ENCODE measurements at regions not wholly inside any gene's neighbourhood (a gene's known extent, or its start where the extent isn't known, plus 50 kb on each side); places are given as distances from the start of the nearest gene placed in this dataset.

DNA sequence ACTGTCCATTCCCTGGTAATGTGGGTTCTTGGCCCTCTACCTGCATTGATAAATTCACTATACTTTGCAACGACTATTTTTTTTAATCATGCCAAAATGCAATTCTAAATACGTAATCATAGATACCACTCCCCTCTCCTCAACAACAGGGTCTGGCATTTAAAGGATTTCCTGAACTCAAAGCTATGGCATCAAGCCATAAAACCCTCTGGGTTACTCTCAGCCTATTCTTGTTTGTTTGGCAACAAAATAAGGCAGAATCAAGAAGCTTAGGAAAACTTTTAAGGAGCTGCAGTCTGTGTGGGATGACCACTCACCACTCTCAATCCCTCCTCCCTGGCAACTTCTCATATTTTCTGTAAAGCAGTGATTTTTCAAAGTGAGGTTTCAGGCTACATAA is 669.9 kb upstream of the ID4 start:
- no peak for TF ChIP-seq GABPA (IDR thresholded peaks at IDR 0.05; ENCODE audit: borderline replicate concordance, insufficient read depth, low read length)
- TF ChIP-seq TEAD4 (IDR thresholded peaks at IDR 0.05; ENCODE audit: low read depth, low read length): no peak
- no peak for TF ChIP-seq GTF2F1 (IDR thresholded peaks at IDR 0.05; ENCODE audit: borderline replicate concordance, low read depth, low read length)
- TF ChIP-seq BCL11A (IDR thresholded peaks at IDR 0.05; ENCODE audit: low read depth in 2 of 2, low read length in 2 of 2): no peak
- TF ChIP-seq CTBP2 (IDR thresholded peaks at IDR 0.05; ENCODE audit: borderline replicate concordance, insufficient read depth, insufficient read length, low read length): no peak
- no peak for TF ChIP-seq SP4 (IDR thresholded peaks at IDR 0.05; ENCODE audit: low read length)
- TF ChIP-seq JUN (IDR thresholded peaks at IDR 0.05; ENCODE audit: low read depth, low read length): no peak
- Histone ChIP-seq H3K4me1 (replicated peaks in 1 of 4; ENCODE audit: control insufficient read depth in 3 of 4, insufficient read depth in 4 of 4, low read length in 3 of 4) (no peaks in the 10 kb centered on the region), H4K20me1 (replicated peaks in 1 of 2; ENCODE audit: control insufficient read depth in 1 of 2, insufficient read depth in 2 of 2, low read length in 2 of 2) (no peaks in the 10 kb centered on the region), H2BK12ac (ENCODE audit: low read depth, low read length) (no peak overlapping the region), H2BK15ac (ENCODE audit: low read length) (no peak overlapping the region), H3K4ac (replicated peaks; ENCODE audit: insufficient read length, low read depth, low read length) (no peak overlapping the region), H4K91ac (replicated peaks; ENCODE audit: insufficient read length, low read length) (no peak overlapping the region), H3K79me1 (ENCODE audit: low read depth, low read length) (no peaks in the 10 kb centered on the region), H3K27me3 (replicated peaks in 1 of 4; ENCODE audit: control insufficient read depth in 3 of 4, extremely low read depth in 1 of 4, insufficient read depth in 3 of 4, low read length in 3 of 4) (no peaks in the 10 kb centered on the region), H3K9me3 (ENCODE audit: insufficient read depth in 2 of 2, low read depth in 1 of 2, low read length in 1 of 2) (no peaks in the 10 kb centered on the region), H3K36me3 (ENCODE audit: control insufficient read depth in 2 of 4, insufficient read depth in 4 of 4, low read length in 3 of 4) (no peaks in the 10 kb centered on the region), H2AK5ac (ENCODE audit: low read depth, low read length) (no peak overlapping the region), H2BK120ac (replicated peaks; ENCODE audit: low read depth, low read length) (no peak overlapping the region), H2BK20ac (ENCODE audit: low read length) (no peak overlapping the region), H3K14ac (ENCODE audit: insufficient read length) (no peak overlapping the region), H4K8ac (ENCODE audit: extremely low read depth, insufficient read depth, low read length) (no peak overlapping the region), H3K4me3 (ENCODE audit: extremely low read depth in 1 of 4, insufficient read depth in 2 of 4, low read depth in 3 of 4, low read length in 4 of 4) (no peak overlapping the region), H3K27ac (ENCODE audit: low read depth, low read length) (no peak overlapping the region), H3K79me2 (ENCODE audit: control insufficient read depth in 1 of 2, insufficient read depth in 2 of 2, low read length in 2 of 2) (no peaks in the 10 kb centered on the region), H2AFZ (ENCODE audit: low read length) (no peak overlapping the region), H3K23ac (ENCODE audit: insufficient read length) (no peak overlapping the region), H2BK5ac (ENCODE audit: low read depth, low read length) (no peak overlapping the region), H4K5ac (ENCODE audit: insufficient read length, low read depth, low read length) (no peak overlapping the region), H3K4me2 (ENCODE audit: insufficient read depth in 1 of 2, low read depth in 2 of 2, low read length in 2 of 2) (no peak overlapping the region), H3K9ac (replicated peaks in 1 of 4; ENCODE audit: extremely low read depth in 1 of 4, low read depth in 3 of 4, low read length in 3 of 4) (no peak overlapping the region), H3K23me2 (ENCODE audit: low read depth, low read length) (no peaks in the 10 kb centered on the region), H3K18ac (ENCODE audit: extremely low read depth, low read length) (no peak overlapping the region), H3K56ac (replicated peaks; ENCODE audit: insufficient read length, low read depth, low read length) (no peak overlapping the region)
- 47% methylated on average over 2 of the region's 2 CpGs; no CpG with 5 or more reads in 1 of the 2 experiments for WGBS, 2 experiments (ENCODE audit: extremely low coverage in 1 of 2, insufficient coverage in 1 of 2, insufficient read length in 1 of 2, insufficient replicate concordance in 2 of 2, low coverage in 1 of 2, low lambda C conversion rate in 2 of 2, missing lambda C conversion rate in 1 of 2)
- no peak for FAIRE-seq
- no peak for DNase-seq (ENCODE audit: low read depth in 1 of 2, low spot score in 2 of 2)
- POLR2A ChIA-PET (ENCODE audit: partially characterized antibody): no interaction called here
- CTCF ChIA-PET (ENCODE audit: partially characterized antibody): interaction anchor here (0.8 kb wide), 1 partner anchor 16 kb away, joined by 3 read pairs; no protein-coding TSS in a partner anchor

All from H1 (cell line).